ENCODE measurements at regions not wholly inside any gene's neighbourhood (a gene's known extent, or its start where the extent isn't known, plus 50 kb on each side); places are given as distances from the start of the nearest gene placed in this dataset.
"Not testable (repeated sequence)": the region's sequence is repeated elsewhere in the genome, so short reads cannot be mapped to it uniquely, and the experiment has no call there.

DNA sequence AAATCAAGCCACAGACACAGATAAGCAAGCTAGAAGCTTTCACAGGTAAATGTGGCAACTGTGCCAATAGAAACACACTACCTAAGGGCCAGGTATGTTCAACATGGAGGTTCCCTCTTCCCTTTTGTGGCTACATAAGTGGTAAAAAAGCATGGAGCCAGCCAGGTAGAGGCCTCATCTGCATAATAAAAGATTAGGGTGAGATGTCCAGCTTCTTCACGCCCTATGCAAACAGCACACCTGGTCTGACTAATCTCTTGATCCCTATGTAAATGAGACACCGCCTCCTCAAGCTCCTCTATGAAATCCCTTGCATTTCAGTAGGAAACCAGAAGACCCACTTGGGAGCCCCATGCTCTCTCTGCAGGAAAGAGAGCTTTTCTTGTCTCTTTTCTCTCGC, 282.2 kb downstream of the NEBL start:
- no peak for DNase-seq

GRCh38 chr10:20608503-20608902, 288.6 kb downstream of the NEBL start:
- DNase-seq: no peak

- no peak for DNase-seq
Measured at GRCh38 chr10:20606985-20607384, 290.1 kb downstream of the NEBL start.

DNA sequence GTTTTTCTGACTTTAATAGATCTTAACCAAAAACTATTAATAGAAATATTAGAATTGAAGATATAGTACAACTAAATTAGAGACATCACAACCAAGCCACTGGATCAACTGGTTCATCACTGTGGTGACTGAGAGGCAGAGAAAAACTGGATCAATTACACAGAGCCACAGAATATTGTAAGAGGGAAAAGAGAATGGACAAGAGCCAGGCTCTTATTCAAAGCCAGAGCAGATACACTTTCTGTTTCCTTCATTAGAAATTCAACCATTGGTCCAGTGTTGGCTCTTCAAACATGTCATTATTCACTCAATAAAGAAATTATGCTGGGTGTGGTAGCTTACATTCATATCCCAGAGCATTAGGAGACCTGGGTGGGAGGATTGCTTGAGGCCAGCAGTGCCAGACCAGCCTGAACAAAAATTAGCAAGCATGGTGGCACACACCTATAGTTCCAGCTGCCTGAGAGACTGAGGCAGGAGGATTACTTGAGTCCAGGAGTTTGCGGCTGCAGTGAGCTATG, 295.1 kb downstream of the NEBL start:
- DNase-seq: no peak

GRCh38 chr10:20598590-20598989, 298.5 kb downstream of the NEBL start:
- DNase-seq: peak; percentile 65

DNA sequence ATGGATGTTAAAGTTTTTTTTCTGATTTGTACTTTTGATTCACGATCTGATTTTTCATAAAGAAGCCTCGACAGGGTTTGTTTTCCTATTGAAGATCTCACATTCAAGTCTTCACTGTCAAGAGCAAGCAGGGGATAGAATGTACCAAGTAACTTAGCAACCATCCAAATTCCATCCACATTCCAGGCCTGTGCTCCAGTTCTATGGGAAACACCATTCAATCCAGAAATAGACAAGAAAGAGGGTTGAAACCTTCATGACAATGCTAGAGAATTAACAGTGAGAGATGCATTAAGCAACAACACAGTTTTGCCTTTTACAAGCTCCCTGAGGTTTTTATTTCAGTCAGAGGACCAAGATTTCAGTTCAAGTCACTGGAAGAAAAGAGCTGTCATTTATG, 300.2 kb downstream of the NEBL start:
- DNase-seq: no peak

GRCh38 chr10:20596065-20596755, 300.9 kb downstream of the NEBL start:
- no peak for DNase-seq

GRCh38 chr10:20593649-20594048, 303.5 kb downstream of the NEBL start:
- no peak for DNase-seq

DNA sequence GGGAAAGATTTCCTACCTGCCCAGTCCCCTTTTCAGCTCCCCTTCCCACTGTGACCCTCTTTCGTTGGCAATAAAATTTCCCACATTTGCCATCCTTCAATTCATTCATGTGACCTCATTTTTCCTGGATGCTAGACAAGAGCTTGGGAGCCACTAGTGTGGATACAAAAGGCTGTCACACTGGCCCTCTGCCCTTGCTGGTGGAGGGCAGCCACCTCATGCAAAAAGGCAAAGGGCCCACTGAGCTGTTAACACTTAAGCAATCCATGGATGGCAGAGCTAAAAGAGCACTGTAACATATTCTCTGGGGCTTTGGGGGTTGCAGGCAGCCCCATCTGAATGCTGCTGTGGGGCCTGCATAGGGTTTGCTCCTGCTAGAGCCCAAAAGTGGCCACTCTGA, 315.1 kb downstream of the NEBL start:
- no peak for DNase-seq

GRCh38 chr10:20573924-20574323, 323.2 kb downstream of the NEBL start:
- DNase-seq: no peak

DNA sequence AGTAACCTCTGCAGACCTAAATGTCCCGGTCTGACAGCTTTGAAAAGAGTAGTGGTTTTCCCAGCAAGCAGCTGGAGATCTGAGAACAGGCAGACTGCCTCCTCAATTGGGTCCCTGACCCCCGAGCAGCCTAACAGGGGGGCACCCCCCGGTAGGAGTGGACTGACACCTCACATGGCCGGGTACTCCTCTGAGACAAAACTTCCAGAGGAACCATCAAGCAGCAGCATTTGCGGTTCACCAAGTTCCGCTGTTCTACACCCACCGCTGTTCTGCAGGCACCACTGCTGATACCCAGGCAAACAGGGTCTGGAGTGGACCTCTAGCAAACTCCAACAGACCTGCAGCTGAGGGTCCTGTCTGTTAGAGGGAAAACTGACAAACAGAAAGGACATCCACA, 341.1 kb downstream of the NEBL start:
- not testable (repeated sequence) for DNase-seq

DNA sequence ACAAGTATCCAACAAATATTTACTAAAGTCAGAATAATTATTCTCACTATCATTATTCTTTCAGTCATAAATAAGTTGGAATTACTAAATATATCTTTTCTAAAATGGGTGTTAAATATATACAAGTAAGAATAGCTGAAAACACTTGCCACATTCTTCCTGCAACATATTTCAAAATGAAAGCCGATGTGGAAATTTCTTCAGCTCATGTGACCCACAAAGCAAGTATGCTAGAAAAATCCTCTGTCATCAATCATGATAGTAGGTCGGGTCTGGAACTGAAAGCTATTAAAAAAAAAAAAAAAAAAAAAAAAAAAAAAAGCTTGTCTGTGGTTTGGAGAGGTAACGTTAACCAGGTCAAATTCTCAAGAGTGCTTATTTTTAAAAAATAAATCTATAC, 344.7 kb downstream of the NEBL start:
- no peak for DNase-seq

GRCh38 chr10:20551761-20552160, 345.4 kb downstream of the NEBL start:
- DNase-seq: no peak

GRCh38 chr10:20535897-20536881, 360.9 kb downstream of the NEBL start:
- no peak for DNase-seq

- DNase-seq: not testable (repeated sequence)
Measured at GRCh38 chr10:20531241-20531883, 365.7 kb downstream of the NEBL start.

GRCh38 chr10:20521186-20521585, 375.9 kb downstream of the NEBL start:
- DNase-seq: no peak

GRCh38 chr10:20515654-20516053, 381.5 kb downstream of the NEBL start:
- DNase-seq: no peak

GRCh38 chr10:20512631-20513030, 384.5 kb downstream of the NEBL start:
- DNase-seq: no peak

DNA sequence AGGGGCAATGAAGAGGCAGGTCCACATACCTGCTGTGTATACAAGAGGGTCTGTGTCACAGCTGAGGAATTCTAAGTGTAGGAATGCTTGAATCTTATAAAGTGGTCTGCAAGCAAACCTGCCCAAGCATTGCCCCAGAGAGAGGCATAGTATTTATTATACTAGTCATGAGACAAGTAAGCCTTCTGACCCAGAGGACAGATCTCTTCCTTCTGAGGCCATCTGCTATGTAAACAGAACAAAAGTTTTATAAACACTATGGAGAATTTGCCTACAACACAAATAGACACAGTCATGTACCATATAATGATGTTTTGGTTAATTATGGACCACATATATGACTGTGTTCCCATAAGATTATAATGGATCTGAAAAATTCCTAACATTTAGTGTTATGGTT, 388.2 kb downstream of the NEBL start:
- no peak for DNase-seq

GRCh38 chr10:20502903-20503585, 394.1 kb downstream of the NEBL start:
- no peak for DNase-seq

DNA sequence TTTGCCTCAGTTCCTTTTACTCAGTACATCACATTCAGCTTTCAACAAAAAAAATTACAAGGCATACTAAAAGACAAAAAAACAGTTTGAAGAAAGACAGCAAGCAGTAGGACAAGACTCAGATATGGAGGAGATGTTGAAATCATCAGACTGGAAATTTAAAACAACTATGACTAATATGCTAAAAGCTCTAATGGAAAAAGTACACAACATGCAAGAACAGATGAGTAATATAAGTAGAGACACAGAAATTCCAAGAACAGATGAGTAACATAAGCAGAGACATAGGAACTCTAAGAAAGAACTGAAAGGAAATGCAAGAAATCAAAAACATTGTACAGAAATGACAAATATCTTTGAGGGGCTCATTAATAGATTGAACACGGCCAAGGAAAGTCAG, 402.6 kb downstream of the NEBL start:
- no peak for DNase-seq

DNA sequence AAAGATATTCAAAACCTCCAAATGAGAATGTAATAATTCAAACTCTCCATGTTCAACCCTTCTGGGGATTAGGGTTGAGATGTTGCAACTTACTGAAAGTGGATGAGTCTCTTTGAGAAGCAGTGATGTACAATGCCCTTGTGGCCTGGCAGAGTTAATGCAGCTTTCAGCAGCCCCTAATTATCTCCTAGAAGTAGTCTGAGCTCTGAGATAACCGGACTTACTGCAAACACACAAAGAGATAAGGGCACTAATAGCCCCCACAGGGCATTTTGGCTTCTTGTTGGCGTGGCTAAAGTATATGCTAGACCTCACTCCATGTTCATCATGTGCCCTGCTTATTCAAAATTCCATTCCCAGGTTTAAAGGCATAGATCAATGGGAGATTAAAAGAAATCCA, 404.7 kb downstream of the NEBL start:
- DNase-seq: no peak
